SHP77 treated with DMSO at 0.1 percent for 48 hours (cell line): ENCODE measurements at regions not wholly inside any gene's neighbourhood (a gene's known extent, or its start where the extent isn't known, plus 50 kb on each side); places are given as distances from the start of the nearest gene placed in this dataset.

Experiments
- DNase-seq: peaks from one replicate; lab custom pipeline; 2025; lab: John Stamatoyannopoulos, UW

- DNase-seq = no peak
Observed at GRCh38 chr15:70443486-70444273, 319.7 kb downstream of the UACA start.

DNA sequence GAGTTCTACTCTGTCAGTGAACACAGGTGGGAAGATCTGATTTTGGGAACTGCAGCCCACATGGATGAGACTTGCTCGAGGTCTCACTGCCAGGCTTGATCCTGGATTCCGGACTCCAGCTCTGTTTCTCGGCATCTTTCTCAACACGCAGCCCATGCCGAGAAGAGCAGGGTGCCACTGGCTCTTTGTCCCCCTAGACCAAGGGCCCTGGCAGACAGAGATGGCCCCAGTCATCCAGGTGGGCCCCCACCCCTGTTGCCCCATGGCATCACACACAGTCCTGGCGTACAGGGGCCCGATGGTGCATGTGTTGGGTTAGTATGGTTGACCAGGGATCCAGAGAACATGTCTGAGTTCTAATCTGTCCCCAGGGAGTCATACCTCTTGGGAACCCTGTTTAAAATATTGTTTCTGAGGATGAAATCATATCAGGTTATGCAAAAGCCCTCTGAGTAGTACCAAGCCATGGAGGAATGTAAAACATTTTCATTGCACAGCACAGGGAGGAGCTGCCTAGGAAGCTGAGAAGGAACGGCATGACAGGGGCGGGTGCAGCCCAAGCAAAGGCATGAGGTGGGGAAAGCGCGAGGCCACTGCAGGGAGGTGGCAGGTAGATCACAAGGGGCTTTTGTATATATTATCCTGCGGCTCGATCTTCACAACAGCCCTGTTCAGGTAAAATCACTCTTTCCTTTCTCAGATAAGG lies 320.6 kb downstream of the UACA start:
- DNase-seq = no peak

DNA sequence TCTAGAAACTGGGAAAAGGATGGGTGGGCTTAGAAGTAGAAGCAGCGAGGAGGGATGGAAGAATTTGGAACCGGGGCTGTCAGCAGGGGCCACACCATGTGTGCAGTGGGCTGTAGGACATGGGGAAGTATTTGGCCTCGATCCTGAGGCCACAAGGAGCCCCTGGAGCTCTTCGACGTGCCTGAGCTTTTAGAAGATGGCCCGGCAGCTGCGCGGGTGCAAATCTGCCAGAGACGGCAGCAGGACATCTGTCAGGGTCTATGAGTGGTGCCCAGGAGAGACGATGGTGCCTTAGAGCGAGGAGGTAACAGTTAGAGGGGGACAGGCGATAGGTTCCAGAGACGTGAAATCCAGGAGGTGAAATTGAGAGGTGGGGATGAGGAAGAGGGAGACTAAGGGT lies 321.1 kb downstream of the UACA start:
- DNase-seq = no peak

- no peak for DNase-seq
Observed at GRCh38 chr15:70440416-70441138, 322.8 kb downstream of the UACA start.

DNA sequence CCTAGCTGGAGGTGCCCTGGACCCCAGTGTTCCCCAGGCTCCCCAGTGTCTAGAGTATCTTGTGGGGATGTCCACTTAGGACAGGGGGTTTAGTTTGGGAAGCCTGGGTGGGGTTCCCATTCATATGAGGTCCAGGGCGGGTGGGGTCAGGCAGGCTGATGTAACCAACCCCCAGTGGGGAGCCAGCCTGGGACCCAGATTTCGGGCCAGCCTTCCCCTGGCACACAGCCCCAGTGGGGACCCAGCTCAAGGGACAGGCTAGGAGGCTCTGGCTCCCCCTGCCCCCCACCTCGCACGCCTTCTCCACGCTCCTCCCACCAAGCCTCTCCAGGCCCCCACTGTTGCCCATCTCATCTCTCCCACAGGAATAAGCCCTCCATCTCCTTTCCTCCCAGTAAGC lies 323.5 kb downstream of the UACA start:
- DNase-seq = no peak

- no peak for DNase-seq
Observed at GRCh38 chr15:70439304-70439877, 324.0 kb downstream of the UACA start.

GRCh38 chr15:70438776-70439175 lies 324.6 kb downstream of the UACA start:
- DNase-seq = no peak

DNA sequence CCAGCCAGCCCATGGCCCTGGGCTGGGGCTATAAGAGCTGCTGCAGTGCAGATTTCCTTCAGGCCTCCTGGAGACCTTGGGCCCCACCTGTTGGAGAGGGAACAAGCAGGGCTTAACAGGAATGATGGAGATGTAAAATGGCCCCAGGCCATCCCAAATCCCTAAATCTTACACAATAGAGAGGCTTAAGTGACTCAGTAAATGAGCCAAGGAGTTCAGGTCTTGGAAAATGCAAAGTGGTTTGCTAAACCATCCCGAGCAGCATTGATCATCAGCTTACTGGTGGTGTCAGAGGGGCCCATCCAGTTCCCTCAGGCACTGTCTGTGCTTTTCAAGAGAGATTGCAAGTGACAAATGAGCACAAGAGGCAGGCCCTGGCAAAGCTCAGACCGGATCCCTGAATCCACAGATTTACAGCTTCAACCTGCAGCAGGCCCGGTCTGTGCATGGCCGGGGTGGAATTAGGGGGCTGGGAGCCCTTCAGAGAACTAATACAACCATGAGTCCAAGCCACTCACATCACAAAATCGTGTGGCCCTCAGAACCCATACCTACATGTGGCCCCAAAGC lies 325.4 kb downstream of the UACA start:
- no peak for DNase-seq

GRCh38 chr15:70437089-70437488 lies 326.3 kb downstream of the UACA start:
- no peak for DNase-seq

- no peak for DNase-seq
Observed at GRCh38 chr15:70436428-70436827, 326.9 kb downstream of the UACA start.

DNA sequence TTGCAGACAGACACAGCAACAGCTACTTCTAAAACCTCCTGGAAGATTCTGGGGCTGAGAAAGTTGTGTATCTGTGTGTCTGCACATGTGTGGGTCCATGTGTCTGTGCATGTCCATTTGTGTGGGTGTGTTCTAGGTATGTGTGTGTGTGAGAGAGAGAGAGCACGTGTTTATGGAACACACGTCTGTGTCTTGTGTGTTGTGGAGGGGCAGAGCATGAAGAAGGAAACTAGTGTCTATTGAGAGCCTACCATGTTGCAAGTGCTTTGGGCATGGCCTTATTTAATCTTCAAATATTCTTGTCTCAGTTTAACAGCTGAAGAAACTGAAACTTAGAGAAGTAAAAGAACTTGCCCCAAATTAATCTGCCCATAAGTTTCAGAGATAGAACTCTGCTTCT lies 327.5 kb downstream of the UACA start:
- DNase-seq = no peak

- no peak for DNase-seq
Observed at GRCh38 chr15:70435369-70435768, 328.0 kb downstream of the UACA start.

DNA sequence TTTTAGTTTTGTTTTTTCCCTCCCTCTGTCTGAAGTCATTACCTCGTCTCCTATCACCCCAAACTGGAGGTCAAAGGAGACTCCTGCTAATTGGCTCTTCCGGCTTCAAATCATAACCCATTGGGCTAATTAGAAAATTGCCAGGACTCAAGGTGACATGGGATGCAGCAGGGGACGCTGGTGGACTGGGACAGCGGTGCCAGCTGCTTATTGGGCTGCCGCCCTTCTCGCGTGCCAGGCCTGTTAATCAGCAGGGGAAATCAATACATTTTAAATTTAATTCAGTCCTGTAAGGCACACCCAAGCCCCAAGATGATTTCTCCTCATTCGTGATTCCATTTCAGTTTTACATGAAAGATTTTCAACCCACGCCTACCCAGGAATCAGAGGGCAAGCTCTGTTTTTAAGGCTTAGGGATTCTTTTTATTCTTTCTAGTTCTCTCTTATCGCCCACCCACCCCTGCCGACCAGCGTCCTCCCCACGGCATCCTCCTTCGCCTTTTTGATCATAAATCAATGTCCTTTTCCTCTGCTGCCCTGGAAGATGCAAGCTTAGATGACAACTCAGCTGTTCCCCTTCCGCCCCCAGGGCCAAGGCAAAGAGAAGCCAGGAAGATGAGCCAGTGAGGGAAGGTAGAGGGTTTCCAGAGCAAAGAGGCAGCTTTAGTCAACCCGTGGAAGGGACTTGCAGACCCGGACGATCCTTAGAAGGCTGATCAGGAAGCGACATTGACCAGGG lies 329.6 kb downstream of the UACA start:
- no peak for DNase-seq

- no peak for DNase-seq
Observed at GRCh38 chr15:70432924-70433495, 330.3 kb downstream of the UACA start.

- DNase-seq = no peak
Observed at GRCh38 chr15:70431854-70432253, 331.5 kb downstream of the UACA start.

GRCh38 chr15:70430069-70430468 lies 332.4 kb upstream of the TLE3 start:
- DNase-seq = no peak

- DNase-seq = no peak
Observed at GRCh38 chr15:70429056-70429722, 331.5 kb upstream of the TLE3 start.

DNA sequence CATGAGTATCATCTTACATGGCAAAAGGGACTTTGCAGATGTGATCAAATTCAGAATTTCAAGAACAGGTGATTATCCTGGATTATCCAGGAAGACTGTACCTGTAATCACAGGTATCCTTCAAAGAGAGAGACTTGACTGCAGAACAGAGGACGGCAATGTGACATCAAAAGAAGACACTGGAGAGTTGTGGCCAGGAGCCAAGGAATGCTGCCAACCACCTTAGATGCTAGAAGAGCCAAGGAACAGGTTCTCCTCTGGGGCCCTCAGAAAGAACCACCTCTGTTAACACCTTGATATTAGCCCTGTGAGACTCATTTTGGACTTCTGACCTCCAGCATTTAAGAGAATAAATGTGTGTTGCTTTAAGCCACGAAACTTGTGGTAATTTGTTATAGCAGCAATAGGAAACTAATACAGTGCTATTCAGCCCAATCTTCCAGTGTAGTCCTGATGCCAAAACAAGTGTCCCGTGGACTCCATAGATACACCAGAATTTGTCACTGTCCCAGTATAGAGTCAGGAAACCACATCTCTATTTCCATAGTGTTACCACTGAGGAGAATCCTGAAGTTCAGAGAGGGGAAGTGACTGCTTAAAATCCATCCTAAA lies 330.6 kb upstream of the TLE3 start:
- DNase-seq = no peak

DNA sequence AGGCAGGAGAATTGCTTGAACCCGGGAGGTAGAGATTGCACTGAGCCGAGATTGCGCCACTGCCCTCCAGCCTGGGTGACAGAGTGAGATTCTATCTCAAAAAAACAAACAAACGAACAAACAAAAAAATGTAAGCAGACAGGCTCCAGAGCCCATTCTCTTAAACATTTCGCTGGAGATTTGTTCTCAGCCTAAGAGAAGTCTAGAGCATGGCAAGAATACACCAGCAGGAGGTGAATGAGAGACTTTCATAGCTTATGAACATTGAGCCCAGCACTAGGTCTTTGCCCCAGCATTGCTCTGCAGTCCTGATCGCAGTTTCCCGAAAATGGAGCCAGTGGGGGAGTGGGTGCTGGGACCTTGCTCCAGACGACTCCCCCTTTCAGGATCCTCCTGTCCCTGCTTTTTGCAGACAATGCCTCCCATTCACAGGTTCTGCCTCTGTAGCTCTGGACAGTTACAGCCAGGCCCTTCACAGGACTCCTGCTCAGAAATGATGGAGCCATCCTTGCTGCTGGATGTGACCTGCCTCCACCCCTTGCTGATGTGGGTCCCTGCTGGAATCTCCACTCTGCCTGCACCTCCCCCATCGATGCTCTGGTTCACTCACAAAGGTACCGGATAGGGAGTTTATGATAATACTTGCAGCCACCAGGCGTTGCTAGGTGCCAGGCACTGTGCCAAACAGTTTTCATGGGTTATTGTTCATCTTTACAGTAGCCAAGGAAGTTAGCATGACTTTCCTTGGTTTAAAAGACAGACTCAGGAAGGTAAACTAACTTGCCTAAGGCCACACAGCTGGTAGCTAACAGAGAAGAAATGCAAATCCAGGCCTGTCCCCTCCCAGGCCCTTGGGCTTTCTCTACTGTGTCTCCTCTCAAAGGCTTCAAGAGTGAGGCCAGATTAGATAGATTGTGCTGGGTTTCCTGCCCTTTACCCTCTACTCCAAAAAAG lies 329.7 kb upstream of the TLE3 start:
- DNase-seq = no peak
